Ishikawa (cell line): ENCODE measurements at regions not wholly inside any gene's neighbourhood (a gene's known extent, or its start where the extent isn't known, plus 50 kb on each side); places are given as distances from the start of the nearest gene placed in this dataset.

ENCODE experiments used
- CEBPB ChIP-seq: IDR thresholded peaks from 2 replicates; pipeline ENCODE4 v1.6.1; 2012
- CREB1 ChIP-seq: IDR thresholded peaks from 2 replicates; pipeline ENCODE4 v1.6.1; 2012; ENCODE audit warnings: low read depth
- EGR1 ChIP-seq: IDR thresholded peaks from 2 replicates; pipeline ENCODE4 v1.6.1; 2012
- EP300 ChIP-seq: IDR thresholded peaks from 2 replicates; pipeline ENCODE4 v1.6.1; 2012; ENCODE audit warnings: borderline replicate concordance
- FOXM1 ChIP-seq: IDR thresholded peaks from 2 replicates; pipeline ENCODE4 v1.6.1; 2012; ENCODE audit warnings: low read depth, borderline replicate concordance
- MAX ChIP-seq: IDR thresholded peaks from 2 replicates; pipeline ENCODE4 v1.6.1; 2012
- NFIC ChIP-seq: IDR thresholded peaks from 2 replicates; pipeline ENCODE4 v1.6.1; 2012
- RAD21 ChIP-seq: IDR thresholded peaks from 2 replicates; pipeline ENCODE4 v1.6.1; 2012; ENCODE audit warnings: low read depth
- REST ChIP-seq: IDR thresholded peaks from 2 replicates; pipeline ENCODE4 v1.6.1; 2012; ENCODE audit warnings: low read depth, mild to moderate bottlenecking
- TAF1 ChIP-seq: IDR thresholded peaks from 2 replicates; pipeline ENCODE4 v1.6.1; 2012; ENCODE audit warnings: low read depth, mild to moderate bottlenecking
- TCF12 ChIP-seq: IDR thresholded peaks from 2 replicates; pipeline ENCODE4 v1.6.1; 2012; ENCODE audit warnings: low read depth
- TEAD4 ChIP-seq: IDR thresholded peaks from 2 replicates; pipeline ENCODE4 v1.6.1; 2012
- USF1 ChIP-seq: IDR thresholded peaks from 2 replicates; pipeline ENCODE4 v1.6.1; 2012
- YY1 ChIP-seq: IDR thresholded peaks from 2 replicates; pipeline ENCODE4 v1.6.1; 2012; ENCODE audit warnings: low read depth
- ZBTB7A ChIP-seq: IDR thresholded peaks from 2 replicates; pipeline ENCODE4 v1.6.1; 2012; ENCODE audit warnings: low read depth

GRCh38 chr18:51248685-51249084 is 51.2 kb upstream of the MEX3C start:
- no peak for TF ChIP-seq REST
- TF ChIP-seq YY1: no peak
- TF ChIP-seq NFIC: no peak
- no peak for TF ChIP-seq FOXM1
- no peak for TF ChIP-seq CREB1
- TF ChIP-seq MAX: no peak
- TF ChIP-seq USF1: no peak
- TF ChIP-seq TAF1: no peak
- no peak for TF ChIP-seq TCF12

GRCh38 chr18:51250006-51250405 is 52.5 kb upstream of the MEX3C start:
- TF ChIP-seq CEBPB: no peak
- TF ChIP-seq RAD21: no peak
- no peak for TF ChIP-seq NFIC
- TF ChIP-seq USF1: no peak
- TF ChIP-seq ZBTB7A: no peak
- TF ChIP-seq TAF1: no peak
- no peak for TF ChIP-seq TCF12
- no peak for TF ChIP-seq YY1
- TF ChIP-seq EGR1: no peak
- TF ChIP-seq TEAD4: no peak
- no peak for TF ChIP-seq EP300
- TF ChIP-seq FOXM1: no peak
- TF ChIP-seq MAX: no peak
- TF ChIP-seq CREB1: no peak
- TF ChIP-seq REST: no peak

GRCh38 chr18:51250458-51251024 is 53.1 kb upstream of the MEX3C start:
- no peak for TF ChIP-seq EGR1
- no peak for TF ChIP-seq TAF1

GRCh38 chr18:51251625-51252024 is 54.1 kb upstream of the MEX3C start:
- TF ChIP-seq EGR1: no peak
- no peak for TF ChIP-seq NFIC

GRCh38 chr18:51253476-51253875 is 56.0 kb upstream of the MEX3C start:
- TF ChIP-seq CREB1: no peak
- no peak for TF ChIP-seq REST
- TF ChIP-seq FOXM1: no peak
- TF ChIP-seq EGR1: no peak
- no peak for TF ChIP-seq YY1
- TF ChIP-seq USF1: no peak
- TF ChIP-seq TCF12: no peak
- TF ChIP-seq TEAD4: no peak
